ENCODE measurements at regions not wholly inside any gene's neighbourhood (a gene's known extent, or its start where the extent isn't known, plus 50 kb on each side); places are given as distances from the start of the nearest gene placed in this dataset.

DNA sequence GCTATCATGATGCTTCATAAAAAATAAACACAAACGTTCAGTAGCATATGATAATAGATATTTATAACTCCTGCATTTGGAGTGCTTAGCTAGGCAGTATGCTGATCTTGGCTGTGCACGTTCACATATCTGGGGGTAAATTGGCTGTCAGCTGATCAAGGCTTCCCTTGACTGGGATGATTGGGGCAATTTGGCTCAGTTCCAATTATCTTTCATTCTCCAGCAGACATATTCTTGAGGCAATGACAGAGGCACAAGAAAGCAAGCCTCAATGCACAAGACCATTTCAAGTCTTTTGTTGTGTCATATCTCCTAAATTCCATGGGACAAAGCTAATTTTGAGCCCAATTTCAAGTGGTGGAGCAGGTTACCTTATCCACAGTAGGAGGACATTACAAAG is 142.0 kb downstream of the DLEU7 start:
- DNase-seq: no peak

DNA sequence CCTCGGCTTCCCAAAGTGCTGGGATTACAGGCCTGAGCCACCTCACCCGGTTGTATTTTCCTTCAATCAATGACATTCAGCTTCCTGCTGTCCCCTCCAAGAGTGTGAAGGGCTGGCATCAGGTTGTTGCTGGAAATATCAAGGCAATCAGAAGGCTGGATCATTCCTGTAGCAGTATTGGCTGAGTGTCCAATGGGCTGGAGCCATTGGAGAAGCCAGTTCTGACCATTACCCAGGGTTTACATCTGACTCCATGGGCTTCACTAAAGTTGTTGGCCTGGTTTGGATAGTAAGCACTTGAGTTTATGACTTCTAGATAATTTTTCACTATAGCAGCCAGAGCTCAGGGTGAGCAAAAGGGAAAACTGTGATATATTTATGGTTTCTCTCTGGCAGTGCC is 137.0 kb downstream of the DLEU7 start:
- DNase-seq: no peak

DNA sequence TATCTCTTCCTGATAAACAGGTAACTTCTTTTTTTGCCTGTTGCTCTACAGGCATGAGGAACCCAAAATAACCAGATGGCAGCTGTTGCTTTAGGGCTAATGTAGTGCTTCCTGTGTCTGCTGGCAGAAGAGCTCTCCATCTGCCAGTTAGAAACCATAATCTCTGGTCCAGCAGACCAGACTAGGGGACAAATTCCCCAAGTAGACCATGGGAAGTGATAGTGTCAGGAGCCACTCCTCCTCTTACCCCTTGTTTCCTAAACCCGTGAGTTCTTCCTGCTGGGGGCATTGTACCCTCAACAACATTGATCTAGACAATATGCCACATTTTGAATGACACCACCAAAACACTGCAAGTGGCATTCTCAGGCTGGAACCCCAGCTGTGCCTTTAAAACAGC is 135.9 kb downstream of the DLEU7 start:
- DNase-seq: no peak

DNA sequence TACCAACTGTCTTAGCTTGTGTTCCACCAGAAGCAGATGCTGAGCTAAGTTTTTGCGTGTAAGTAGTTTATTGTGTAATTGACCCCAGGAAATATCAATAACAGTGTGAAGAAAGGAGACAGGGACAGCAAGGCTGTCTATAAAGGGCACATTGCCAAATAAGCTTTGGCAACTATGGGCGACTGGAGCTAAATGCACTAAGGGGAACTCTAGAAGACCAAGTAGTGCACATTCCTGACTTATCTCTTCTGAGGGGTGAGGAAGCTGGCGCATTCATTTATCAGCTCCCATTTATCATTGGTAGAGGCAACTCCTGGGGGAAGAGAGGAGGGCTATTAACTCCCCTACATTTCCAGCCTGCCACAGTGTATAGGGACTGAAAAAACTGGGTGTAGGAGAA is 135.0 kb downstream of the DLEU7 start:
- DNase-seq: no peak

DNA sequence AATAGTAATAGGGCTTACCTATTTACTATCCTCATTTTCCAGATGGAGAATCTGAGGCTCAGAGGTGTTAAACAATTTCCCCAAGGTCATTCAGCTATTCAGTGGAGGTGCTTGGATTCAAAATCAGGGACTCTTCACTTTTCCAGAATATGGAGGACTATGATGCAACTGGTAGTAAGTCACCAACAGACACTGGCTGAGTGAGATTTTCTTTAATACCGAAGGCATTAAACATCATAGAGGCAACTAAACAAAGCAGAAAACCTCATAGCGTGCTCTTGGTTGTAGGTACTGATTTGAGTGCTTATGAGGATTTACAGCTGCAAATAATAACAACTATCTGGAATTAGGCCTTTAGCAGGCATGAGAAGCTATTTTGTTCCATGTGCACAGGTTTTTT is 134.4 kb downstream of the DLEU7 start:
- no peak for DNase-seq

DNA sequence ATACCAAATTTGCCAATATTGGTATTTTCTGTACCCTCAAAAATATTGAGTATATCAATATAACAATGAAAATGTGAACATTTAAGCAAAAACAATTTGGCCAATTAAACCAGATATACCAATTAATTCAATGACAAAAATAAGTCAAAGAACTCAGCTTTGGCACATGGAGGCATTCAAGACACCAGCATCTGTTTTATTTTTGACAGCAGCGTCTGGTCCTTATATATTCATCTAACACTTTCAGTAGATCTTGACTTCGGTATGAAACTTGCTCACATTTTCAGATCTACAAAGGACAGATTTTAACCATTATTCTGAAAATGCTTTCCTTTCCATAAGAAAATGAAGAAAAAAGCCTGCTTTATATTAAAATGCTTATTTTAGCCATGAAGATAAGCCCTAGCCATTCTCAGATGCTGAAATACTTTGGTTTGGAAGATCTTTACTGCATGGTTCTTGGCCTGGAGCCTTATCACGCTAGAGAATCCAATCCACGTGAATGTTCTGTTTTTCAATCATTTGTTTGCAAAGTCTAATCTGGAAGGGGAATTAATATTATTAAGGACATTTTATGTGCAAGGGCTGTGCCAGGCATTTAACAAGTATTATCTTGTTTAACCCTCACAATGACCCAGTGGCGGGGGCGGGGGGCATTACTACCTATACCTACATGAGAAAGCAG is 132.2 kb downstream of the DLEU7 start:
- DNase-seq: no peak

DNA sequence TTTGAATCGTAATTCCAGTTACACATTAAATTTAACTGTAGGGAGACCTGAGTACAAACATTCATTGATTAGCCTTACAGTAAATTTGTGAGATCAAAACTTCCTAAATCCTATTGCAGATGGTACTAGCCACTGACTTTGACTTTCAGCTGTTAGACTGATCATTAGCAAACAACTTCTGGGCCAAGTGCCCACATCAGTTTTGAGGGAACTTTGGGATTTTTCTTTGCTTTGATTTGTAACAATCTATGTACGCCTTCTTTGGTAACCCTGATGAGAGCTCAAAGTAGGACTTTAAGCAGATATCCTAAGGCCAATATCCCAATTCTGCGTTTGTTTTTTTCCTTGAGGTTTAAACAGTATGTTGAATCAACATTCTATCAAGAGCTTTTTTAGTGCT is 131.5 kb downstream of the DLEU7 start:
- DNase-seq: no peak

DNA sequence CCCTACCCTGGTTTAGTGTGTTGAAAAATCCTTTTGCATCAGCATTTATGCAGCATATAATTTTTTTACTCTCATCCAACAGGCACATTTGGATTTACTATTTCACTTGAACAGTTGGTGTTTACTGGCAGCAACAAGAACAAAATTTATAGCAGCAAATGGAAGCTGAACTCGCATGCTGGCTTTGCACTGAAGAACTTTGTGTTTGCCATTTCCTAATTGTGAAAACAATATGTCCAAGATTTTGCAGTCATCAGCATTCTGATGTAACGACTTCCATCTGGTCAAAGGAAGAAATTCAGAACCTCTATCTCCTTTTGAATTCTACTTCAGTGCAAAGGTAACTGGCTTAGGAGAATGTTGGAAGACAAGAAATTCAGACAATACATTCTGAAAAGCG is 131.0 kb downstream of the DLEU7 start:
- no peak for DNase-seq

DNA sequence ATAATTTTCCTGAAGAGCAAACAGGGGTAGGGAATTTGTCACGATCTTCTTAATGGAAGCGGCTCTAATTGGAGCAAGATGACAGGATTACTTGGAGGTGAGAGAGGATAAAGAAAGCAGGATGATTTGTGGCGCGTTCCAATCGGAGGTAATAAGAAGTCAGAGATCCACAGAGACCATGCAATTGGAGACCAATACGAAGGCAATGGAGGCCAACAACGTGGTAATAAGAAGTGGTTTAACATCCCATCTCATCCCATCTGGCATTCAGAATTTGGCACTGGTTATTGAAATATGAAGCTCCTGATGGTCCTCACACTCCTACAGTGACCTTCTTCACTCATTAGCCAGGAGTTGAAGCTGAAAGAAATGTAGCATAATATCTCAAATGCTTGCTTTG is 130.6 kb downstream of the DLEU7 start:
- DNase-seq: no peak

DNA sequence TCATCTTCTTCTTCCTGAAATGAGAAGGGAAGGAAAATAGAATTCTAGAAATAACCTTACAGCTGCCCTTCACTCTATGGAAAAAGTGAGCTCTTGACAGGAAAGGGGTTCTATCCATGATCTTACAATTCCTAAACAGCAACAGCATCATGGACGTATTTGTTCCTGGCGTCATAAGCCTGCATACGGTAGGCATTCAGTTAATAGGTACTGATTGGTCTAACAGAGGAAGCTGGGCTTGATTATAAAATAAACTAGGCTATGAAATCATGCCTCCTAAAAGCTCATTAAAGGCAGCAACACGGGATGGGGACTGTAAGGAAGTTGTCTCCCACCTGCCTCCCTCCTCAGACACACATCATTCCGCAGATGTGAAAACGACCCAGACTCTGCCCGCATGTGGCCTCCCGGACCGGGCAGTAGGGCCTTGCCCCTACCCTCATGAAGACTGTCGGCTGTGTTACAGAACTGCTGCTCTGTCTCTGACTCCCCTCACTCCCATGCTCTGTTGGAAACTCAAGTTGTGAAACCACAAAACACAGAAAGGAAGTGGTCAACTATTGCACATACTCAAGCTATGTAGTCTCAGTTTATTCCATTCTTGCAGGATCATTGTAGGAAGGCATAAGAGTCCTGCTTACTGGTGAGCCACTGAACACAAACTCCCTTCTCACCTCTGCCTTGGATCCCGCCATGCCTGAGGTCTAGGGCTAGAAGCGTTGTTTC is 129.8 kb downstream of the DLEU7 start:
- DNase-seq: no peak

DNA sequence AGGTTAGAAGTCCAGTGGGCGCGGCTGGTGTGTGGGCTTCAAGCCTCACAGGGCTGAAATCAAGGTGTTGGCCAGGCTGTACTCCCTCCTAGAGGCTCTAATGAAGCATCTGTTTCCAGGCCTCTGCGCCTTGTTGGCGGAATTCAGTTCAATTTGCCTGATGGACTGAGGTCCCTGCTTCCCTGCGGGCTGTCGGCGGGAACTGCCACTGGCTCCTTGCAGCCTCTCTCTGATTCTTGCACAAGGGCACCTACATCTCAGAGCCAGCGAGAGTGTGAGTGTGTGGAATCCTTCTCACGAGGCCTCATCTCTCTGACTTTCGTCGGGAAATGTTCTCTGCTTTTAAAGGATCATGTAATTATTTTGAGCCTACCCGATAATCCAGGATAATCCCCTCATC is 128.6 kb downstream of the DLEU7 start:
- no peak for DNase-seq

DNA sequence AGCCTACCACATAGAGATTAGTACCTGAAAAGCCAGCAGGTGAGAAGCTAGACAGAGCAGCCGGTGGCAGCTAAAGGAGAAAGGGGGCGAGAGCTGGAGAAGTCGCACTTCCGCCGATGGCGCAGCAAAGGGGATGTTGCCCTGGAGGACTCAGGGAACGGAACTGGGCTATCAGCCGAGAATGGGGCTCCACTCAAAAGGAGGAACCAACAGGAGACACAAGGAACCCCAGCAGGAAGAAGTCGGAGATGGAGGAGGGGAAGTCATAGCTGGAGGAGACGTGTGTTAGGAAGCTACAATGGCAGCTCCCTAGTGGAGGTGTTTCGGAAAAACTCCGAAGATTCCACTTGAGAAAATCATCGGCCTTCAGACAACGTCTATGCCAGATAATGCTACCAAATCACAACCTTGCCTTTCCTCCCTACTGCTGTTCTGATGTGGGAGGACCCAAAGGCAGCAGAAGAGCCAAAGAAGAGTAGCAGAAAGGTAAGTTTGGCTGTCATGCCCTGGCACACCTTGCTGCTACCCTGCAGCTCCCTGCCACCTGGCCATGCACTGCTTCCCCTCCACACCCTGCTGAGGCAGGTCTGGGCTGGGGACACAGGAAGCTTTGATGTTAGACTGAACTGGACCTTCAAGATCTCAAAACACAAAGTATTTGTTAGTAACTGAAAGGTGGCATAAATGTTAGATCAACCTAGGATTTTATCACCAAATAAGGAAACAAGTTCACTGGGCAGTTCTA is 127.9 kb downstream of the DLEU7 start:
- DNase-seq: no peak

DNA sequence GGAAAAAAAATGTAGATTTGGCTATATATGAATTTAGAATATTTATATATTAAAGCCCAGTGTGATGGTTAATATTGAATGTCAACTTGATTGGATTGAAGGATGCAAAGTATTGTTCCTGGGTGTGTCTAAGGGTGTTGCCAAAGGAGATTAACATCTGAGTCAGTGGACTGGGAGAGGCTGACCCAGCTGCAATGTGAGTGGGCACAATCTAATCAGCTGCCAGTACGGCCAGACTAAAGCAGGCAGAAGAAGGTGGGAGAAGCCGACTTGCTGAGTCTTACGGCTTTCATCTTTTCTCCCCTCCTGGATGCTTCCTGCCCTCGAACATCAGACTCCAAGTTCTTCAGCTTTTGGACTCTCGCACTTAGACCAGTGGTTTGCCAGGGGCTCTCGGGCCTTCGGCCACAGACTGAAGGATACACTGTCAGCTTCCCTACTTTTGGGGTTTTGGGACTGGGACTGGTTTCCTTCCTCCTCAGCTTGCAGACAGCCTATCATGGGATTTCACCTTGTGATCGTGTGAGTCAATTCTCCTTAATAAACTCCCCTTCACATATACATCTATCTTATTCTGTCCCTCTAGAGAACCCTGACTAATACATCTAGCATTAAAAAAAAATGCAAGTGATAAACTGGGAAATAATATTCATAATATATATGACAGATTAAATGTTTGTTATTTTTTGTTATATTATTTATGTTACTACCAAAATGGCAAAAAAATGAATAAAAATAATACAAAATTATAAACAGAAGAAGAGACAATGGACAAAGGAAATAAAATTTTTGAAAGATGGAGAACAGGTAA is 122.4 kb downstream of the DLEU7 start:
- DNase-seq: no peak

DNA sequence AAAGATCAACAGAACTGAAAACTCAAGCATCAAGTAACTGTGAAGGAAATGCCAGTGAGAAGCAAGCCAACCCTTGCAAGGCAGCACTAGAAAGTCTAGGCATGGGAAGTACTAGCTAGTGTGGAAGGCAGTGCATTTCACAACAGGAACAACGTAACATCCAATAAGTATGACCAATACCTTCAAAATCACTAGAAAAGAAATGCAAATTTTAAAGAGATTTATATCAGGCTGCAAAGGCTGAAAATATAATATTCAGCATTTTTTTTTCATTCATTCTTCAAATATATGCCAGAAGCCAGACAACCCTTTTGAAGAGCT is 121.9 kb downstream of the DLEU7 start:
- DNase-seq: no peak

DNA sequence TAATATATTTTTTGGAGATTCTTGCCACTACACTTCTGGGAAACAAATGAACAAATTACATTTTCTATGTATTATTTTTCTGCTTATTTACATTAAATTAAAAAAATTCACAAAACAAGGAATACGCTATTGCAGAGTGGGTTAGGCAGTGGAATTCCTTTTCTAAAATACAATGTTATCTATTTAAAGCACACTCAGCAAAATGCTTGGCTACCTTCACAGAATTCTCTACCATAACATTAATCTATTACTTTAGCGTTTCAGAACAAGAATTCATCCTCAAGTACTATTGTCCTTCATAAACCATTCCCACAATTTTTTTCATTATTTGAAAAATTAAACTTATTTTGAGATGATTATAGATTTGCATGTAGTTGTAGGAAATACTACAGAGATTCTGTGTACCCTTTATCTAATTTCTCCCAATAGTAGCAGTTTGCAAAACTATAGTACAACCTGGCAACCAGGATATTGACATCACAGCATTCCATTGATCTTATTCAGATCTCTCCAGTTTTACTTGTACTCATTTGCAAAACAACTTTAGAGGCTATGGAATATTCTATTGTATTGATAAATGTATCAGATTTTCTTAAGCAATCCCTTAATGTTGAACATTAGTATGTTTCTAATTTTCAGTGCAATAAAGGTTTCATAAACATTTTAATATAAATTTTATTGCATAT is 120.9 kb downstream of the DLEU7 start:
- DNase-seq: no peak

DNA sequence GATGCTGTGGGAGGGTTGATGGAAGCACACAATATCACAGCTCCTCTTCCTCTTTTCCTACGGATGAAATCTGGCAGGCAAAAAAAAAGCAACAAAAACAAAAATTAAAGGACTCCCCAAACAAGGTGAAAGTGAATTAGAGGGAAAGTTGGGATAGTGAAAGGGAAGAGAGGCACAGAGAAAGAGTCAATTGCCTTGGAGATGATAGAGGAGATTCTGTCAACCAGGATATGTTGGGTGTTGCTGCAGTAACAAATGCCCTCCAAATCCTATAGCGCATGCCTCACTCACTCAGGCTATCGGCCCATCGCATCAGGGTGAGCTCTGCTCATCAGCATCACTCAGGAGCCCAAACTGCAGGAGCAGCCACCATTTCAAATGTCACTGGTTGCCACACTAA is 119.1 kb downstream of the DLEU7 start:
- no peak for DNase-seq

DNA sequence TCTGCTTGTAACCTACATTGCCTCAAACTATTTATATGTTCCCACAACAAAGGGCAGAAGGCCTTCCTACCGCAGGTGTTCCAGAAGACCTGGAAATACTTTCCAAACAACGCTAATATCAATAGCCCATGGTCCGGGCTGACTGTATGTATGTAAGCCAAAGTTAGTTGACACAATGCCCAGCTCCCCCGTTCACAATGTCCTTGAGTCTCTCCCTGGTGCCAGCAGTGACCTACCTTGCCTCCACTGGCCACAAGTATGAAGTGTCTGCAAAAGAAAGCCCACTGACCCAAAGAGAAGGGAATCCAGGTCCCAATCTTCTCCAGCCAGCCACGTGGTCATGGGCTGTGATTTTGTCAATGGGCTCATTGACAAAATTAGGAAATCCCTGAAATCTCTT is 118.6 kb downstream of the DLEU7 start:
- DNase-seq: no peak

DNA sequence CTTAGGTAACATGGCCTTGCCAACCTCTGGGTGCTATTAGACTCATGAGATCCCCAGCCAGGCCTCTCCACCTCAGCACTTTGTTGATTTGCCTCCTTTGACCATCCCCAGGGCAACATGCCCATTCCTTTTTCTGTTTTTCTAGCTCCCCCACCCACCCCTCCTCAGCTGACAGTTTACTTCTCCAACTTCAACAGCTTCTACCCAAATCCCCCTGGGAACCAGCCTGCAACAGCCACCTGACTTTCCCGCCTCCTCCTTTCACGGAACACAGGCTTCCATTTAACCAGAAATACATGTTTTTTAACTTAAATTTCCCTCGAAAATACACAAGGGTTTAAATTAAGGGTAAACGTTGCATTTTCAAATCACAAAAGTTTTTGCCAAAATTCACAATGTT is 117.3 kb downstream of the DLEU7 start:
- no peak for DNase-seq

DNA sequence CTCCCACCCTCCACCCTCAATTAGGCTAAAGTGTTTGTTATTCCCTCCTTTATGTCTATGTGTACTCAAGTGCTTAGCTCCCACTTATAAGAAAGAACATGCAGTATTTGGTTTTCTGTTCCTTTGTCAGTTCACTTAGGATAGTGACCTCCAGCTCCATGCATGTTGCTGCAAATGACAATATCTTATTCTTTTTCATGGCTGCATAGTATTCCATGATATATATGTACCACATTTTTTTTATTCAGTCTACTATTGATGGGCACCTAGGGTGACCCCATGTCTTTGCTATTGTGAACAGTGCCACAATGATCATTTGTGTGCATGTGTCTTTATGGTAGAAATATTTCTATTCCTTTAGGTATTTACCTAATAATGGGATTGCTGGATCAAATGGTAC is 114.3 kb downstream of the DLEU7 start:
- no peak for DNase-seq

DNA sequence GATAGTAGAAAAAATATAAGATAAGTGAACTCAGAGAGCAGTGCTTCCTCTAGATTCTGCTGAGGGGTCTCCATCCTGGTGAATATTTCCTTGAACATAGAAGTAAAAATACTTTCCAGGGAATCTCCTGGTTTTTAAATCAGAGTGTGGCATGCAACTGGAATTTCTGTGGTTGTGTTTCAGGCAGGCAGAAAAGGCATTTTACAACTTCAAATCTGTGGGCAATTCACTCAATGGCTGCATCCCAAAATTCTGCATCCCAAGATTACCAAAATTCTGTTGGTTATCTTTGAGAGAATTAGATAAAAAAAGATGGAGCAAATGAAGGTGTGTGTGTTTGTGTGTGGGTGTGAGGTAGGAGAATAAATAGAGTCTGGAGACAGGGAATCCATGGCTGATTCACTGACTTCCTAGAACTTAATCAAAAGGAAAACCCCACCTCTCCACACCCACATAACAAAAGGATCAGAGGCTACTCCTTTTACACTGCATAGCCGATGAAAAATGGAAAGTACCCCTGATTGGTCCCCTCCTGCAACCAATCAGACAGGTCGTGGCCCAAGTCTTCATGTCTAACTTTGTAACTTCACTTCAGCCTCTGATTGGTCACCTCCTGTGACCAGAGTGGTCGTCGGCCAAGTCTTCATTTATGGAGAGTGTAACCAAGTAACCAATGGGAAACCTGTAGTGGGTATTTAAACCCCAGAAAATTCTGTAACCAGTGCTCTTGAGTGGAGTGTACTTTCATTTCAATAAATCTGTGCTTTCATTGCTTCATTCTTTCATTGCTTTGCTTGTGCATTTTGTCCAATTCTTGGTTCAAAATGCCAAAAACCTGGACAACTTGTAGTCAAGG is 112.8 kb downstream of the DLEU7 start:
- no peak for DNase-seq

DNA sequence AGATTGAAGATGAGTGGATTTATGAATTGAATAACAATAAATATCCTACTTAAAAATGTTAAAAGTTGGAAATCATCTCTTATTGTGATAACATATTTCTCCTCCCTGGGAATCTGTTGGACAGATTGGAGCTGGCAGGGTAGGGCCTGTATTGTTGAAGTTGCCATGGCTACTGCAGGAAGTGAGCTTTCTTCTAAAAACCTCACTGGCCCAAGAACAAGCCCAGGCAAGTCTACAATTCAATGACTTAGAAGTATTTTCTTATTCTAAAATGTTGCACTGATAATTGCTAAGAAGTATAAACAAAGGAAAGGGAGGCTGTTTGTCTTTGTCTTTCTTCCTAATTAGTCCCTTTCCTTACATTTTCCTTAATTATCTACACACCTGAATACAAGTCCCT is 112.1 kb downstream of the DLEU7 start:
- no peak for DNase-seq

DNA sequence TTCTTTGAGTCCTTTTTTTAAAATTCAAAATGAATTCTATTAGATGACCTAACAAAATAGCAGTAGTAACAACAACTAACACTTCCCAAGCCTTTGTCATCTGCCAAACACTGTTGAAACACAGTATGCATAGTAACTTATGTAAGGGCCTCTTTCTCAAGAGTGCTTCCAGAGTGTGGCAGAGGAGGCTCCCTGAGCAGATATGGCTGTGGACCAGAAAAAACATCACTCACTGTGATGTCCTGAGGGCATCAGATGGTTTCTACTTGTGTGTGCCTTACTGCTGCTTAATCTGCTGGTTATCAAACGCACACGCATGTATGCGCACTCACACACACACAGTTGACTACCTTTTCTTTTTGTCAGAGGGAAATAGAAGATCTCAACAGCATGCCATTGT is 110.8 kb downstream of the DLEU7 start:
- no peak for DNase-seq
